GOT3 (cell line): ENCODE measurements at regions not wholly inside any gene's neighbourhood (a gene's known extent, or its start where the extent isn't known, plus 50 kb on each side); places are given as distances from the start of the nearest gene placed in this dataset.
"Not testable (repeated sequence)": the region's sequence is repeated elsewhere in the genome, so short reads cannot be mapped to it uniquely, and the experiment has no call there.

Source experiments
- DNase-seq: peaks from one replicate; lab custom pipeline; 2025; ENCODE audit warnings: mixed read lengths; lab: John Stamatoyannopoulos, UW

DNA sequence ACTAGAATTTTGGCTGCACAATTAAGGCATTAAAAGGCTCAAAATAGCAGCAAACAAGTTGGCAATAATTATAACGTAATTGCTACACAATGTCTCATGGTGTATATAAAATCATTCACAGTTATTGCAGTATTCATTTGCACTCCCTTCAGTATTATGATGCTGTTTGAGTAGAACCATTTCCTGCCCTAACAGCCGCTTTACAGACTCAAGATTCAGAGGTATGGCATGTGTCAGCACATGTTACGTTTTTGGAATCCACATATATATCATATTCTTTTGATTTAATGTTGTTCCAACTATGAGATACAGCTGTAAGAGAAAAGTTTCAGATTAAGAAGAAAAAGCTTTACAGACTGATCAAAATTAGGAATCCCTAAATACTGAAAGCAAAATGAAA is 56.3 kb upstream of the NCKAP5 start:
- no peak for DNase-seq

DNA sequence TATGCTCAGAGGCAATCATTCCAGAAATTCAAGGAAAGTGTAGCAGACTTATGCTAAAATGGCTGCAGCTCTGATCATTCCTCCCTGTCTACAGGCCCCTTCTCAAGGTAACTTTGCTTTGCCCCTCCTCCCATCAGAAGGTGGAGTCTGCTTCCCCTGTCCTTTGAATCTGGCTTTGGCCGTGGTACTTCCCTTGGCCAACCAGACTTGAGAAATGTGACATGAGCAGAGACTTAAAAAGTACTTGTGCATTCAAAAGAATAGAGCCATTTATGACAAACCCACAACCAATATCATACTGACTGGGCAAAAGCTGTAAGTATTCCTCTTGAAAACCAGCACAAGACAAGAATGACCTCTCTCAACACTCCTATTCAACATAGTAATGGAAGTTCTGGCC is 59.5 kb upstream of the NCKAP5 start:
- DNase-seq = no peak

GRCh38 chr2:133633309-133633708 is 65.0 kb upstream of the NCKAP5 start:
- no peak for DNase-seq

DNA sequence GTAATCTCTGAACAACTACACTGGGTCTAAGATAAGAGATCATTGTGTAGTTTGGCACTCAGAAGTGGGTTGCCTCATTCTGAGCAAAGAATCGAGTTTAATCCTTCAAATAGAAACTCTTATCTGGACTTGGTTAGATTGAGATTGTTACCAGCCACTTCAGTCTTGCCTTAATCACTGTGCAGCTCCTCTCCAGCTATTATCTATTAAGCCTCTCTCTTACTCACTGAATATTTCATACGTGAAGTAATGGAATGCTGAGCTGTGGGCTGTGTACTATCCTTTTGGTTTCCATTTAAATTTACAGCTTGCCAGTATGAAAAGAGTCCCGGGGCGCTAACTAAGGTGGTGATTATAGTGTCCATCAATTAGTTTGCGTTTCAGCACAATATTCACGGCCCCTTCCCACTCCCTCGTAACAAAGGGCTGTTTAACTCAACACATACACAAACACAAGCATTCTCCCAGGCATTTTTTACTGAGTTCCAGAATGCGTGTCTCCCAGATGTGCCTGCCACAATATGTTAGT is 65.7 kb upstream of the NCKAP5 start:
- no peak for DNase-seq

GRCh38 chr2:133635131-133635530 is 66.9 kb upstream of the NCKAP5 start:
- DNase-seq = no peak

DNA sequence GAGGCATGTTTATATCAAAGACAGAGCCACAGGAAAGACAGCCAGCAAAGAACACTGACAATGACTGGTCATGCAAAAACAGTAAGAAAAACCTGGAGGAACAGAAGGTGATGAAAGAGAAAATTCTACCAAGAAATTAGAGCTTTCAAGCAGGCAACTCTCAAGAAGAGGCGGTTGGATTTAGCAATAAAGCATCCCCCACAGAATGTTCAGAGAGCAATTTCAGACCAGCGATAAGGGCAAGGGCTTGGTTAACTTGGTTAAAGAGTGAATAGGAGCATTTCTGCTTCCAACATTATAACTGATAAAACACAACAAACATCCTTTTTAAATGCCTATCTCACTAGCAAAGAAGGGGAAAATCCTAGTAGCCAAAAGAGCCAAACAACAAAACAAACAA is 68.0 kb upstream of the NCKAP5 start:
- DNase-seq = no peak

DNA sequence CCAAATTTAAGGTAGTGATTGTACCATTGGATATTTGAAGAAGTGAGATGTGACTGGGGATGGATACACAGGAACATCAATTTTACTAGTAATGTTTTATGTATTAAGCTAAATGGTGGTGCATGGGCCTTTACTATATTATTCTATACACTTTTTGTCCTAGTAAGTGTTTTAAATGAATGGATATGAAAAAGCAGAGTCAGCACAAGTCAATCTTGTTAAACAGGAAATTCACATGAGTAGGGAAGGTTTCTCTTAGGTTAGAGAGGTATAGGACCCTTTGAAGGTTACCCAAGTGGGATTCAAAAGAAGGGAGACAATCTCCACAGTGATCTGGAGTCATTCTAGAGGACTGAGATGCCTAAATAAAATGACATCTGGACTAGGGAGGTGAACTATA is 71.8 kb upstream of the NCKAP5 start:
- DNase-seq = no peak

- no peak for DNase-seq
Observed at GRCh38 chr2:133641497-133641896, 73.2 kb upstream of the NCKAP5 start.

GRCh38 chr2:133641942-133642725 is 73.9 kb upstream of the NCKAP5 start:
- DNase-seq = no peak

- DNase-seq = no peak
Observed at GRCh38 chr2:133642791-133643191, 74.5 kb upstream of the NCKAP5 start.

DNA sequence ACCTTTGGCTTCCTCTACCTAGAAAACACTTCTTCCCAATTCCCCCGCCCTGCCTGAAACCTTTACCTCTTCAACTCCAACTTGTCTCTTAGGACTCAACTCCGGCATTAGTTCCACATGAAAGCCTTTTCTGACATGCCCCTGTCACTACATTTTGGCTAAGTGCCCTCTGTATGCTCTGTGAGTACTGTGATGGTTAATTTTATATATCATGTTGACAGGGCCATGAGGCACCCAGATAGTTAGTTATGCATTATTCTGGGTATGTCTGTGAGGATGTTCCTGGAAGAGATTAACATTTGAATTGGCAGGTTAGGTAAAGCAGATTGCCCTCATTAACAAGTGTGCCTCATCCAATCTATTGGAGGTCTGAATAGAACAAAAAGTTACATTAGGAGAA is 75.6 kb upstream of the NCKAP5 start:
- no peak for DNase-seq

- DNase-seq = no peak
Observed at GRCh38 chr2:133644846-133645245, 76.6 kb upstream of the NCKAP5 start.

DNA sequence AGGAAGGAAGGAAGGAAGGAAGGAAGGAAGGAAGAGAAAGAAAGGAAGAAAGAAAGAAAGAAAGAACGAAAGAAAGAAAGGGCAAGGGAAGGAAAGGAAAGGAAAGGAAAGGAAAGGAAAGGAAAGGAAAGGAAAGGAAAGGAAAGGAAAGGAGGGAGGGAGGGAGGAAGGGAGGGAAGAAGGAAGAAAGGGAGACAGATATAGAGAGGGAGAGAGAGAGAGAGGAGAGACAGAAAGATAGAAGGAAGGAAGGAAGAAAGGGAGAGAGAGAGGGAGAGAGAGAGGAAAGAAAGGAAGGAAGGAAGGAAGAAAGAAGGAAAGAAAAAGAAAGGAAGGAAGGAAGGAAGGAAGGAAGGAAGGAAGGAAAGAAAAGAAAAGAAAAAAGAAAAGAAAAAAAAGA is 79.1 kb upstream of the NCKAP5 start:
- DNase-seq = not testable (repeated sequence)

DNA sequence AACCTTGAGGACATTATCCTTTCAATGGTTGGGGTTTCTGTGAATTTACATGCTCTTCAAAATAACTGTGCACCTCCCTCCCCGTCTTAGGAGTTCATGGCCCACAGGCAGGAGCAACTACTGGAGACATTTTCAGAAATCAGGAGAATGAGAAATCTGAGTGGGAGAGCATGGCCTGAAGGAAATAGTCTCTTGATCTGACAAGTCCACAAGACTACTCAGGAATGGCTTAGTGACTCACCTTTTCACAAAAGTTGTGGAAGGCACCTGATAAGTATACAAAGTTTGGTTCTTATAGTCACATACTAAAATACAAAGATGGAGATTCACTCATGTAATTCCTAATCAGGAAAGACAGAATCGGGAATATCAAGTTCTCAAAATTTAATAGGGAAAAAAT is 83.6 kb upstream of the NCKAP5 start:
- DNase-seq = no peak

- no peak for DNase-seq
Observed at GRCh38 chr2:133652398-133652797, 84.1 kb upstream of the NCKAP5 start.

DNA sequence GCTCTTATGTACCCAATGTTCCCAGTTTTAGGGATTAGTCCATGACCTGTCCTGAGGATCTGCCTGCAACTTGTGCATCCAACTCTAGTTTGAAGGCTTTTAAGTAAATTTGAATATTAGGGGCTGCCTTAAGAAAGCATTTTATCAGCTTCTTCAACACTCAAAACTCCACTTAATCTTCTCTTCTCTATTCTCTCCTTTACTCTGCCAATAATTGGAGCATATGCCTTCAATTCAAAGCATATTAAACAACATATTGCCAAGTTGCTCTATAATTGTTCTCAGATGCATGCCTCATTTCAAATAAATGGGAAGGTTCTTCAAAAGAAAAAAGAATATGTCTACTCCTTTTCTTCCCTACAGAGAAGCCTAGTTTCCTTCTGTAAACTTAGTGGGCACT is 84.8 kb upstream of the NCKAP5 start:
- DNase-seq = no peak

GRCh38 chr2:133654949-133655348 is 86.7 kb upstream of the NCKAP5 start:
- DNase-seq = no peak

DNA sequence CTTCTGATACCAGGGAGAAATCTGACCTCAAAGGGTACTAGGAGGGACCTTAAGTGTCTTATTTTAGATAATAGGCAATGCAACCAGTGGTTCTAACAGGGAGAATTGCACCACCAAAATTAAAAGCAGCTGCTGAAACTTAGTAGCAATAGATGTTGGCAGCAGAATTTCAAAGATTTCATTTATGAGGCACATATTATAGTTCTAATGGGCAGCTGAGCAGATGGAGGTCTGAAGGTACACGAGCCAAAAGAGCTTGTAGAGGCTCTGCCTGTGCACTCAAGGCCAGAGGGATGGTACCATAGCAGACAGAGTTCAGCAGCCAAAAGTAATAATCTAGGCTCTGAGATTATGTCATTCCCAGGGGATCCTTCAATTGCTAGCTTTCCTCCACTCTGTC is 87.3 kb upstream of the NCKAP5 start:
- DNase-seq = no peak

GRCh38 chr2:133657591-133657990 is 89.3 kb upstream of the NCKAP5 start:
- no peak for DNase-seq

GRCh38 chr2:133658020-133658903 is 90.0 kb upstream of the NCKAP5 start:
- DNase-seq = no peak

- DNase-seq = no peak
Observed at GRCh38 chr2:133660510-133660909, 92.2 kb upstream of the NCKAP5 start.

DNA sequence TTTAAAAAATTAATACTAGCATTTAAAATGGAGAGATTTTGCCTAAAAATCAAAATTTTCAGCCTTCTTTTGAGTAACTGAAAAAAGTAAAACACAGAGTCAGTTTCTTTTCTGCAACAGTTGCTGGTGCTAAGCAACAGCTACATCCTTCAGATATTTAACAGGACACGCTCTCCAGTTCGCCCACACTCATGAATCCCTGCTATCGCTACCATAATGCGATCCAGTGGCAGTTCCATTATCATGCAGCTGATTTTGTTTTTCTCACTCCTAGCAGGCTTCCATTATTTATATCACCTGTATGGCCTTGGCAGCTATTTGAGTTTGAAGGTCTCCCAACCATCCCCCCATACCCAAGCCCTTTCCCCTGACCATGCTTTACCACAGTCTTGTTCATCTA is 93.1 kb upstream of the NCKAP5 start:
- no peak for DNase-seq

DNA sequence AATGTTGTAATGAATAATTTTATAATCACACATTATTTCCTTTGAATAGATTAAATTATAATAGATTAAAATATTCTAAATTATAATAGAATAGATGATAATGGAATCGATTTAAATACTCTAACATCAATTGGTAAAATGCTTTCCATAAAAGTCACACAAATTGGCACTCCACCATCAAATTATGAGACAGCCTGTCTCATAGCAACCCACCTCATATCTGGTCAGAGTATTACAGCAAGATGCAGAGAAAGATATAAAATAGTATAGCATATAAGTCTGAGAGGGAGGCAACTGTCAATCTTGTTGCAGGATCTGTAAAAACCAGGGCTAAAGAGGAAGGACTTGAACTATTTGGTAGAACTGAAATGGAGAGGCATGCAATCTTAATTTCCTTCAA is 98.4 kb upstream of the NCKAP5 start:
- DNase-seq = no peak
